ENCODE measurements at regions not wholly inside any gene's neighbourhood (a gene's known extent, or its start where the extent isn't known, plus 50 kb on each side); places are given as distances from the start of the nearest gene placed in this dataset.

- Histone ChIP-seq H3K23ac (ENCODE audit: low read length) (no peak overlapping the region), H2BK15ac (replicated peaks; ENCODE audit: low read depth) (no peak overlapping the region), H4K5ac (ENCODE audit: low read length) (no peak overlapping the region), H4K8ac (ENCODE audit: low read depth, low read length) (no peak overlapping the region), H2AK5ac (ENCODE audit: low read length) (no peak overlapping the region), H3K79me1 (ENCODE audit: low read length) (no peaks in the 10 kb centered on the region), H3K27me3 (ENCODE audit: insufficient read depth, low read length, poor library complexity) (no peaks in the 10 kb centered on the region), H3K9ac (ENCODE audit: low read length) (no peak overlapping the region), H3K4me1 (ENCODE audit: control insufficient read depth, low read depth, low read length) (peaks cover 6% of the 10 kb centered on the region), H3K4me3 (ENCODE audit: low read length) (no peak overlapping the region), H3K79me2 (ENCODE audit: control insufficient read depth, insufficient read depth, low read length) (no peaks in the 10 kb centered on the region), H3K18ac (ENCODE audit: low read length) (no peak overlapping the region), H3K27ac (ENCODE audit: low read depth, low read length) (no peak overlapping the region), H3K4ac (ENCODE audit: low read depth, low read length) (no peak overlapping the region), H2BK5ac (ENCODE audit: low read length) (no peak overlapping the region), H2BK120ac (ENCODE audit: low read depth, low read length) (no peak overlapping the region), H3K56ac (ENCODE audit: low read length) (no peak overlapping the region), H3K36me3 (ENCODE audit: control insufficient read depth, insufficient read depth, low read length) (no peaks in the 10 kb centered on the region), H3K4me2 (ENCODE audit: low read length) (no peak overlapping the region)
- DNase-seq, result no peak
- no CpG with 5 or more reads among the region's 3 CpGs for WGBS (ENCODE audit: extremely low coverage, insufficient coverage, low lambda C conversion rate)
Measured at GRCh38 chr3:72571052-72571451, 277.2 kb downstream of the SHQ1 start.

GRCh38 chr3:72569754-72570440 lies 278.3 kb downstream of the SHQ1 start:
- no peak overlapping the region for H2BK5ac ChIP-seq (ENCODE audit: low read length)
- DNase-seq, result no peak
- no peak overlapping the region for H3K9ac ChIP-seq (ENCODE audit: low read length)
- H3K18ac ChIP-seq (ENCODE audit: low read length), result no peak overlapping the region
- H2BK15ac ChIP-seq (replicated peaks; ENCODE audit: low read depth), result no peak overlapping the region
- no peaks in the 10 kb centered on the region for H3K27me3 ChIP-seq (ENCODE audit: insufficient read depth, low read length, poor library complexity)
- H3K79me2 ChIP-seq (ENCODE audit: control insufficient read depth, insufficient read depth, low read length), result no peaks in the 10 kb centered on the region
- no peaks in the 10 kb centered on the region for H3K79me1 ChIP-seq (ENCODE audit: low read length)
- H4K8ac ChIP-seq (ENCODE audit: low read depth, low read length), result no peak overlapping the region
- H2BK120ac ChIP-seq (ENCODE audit: low read depth, low read length), result no peak overlapping the region
- H3K36me3 ChIP-seq (ENCODE audit: control insufficient read depth, insufficient read depth, low read length), result no peaks in the 10 kb centered on the region
- no peak overlapping the region for H3K56ac ChIP-seq (ENCODE audit: low read length)
- no peak overlapping the region for H3K27ac ChIP-seq (ENCODE audit: low read depth, low read length)
- H3K23ac ChIP-seq (ENCODE audit: low read length), result no peak overlapping the region
- no peak overlapping the region for H2AK5ac ChIP-seq (ENCODE audit: low read length)
- no CpG with 5 or more reads among the region's 10 CpGs for WGBS (ENCODE audit: extremely low coverage, insufficient coverage, low lambda C conversion rate)
- no peak overlapping the region for H4K5ac ChIP-seq (ENCODE audit: low read length)
- no peak overlapping the region for H3K4ac ChIP-seq (ENCODE audit: low read depth, low read length)
- H3K4me1 ChIP-seq (ENCODE audit: control insufficient read depth, low read depth, low read length), result peaks cover 6% of the 10 kb centered on the region
- no peak overlapping the region for H3K4me3 ChIP-seq (ENCODE audit: low read length)
- no peak overlapping the region for H3K4me2 ChIP-seq (ENCODE audit: low read length)

DNA sequence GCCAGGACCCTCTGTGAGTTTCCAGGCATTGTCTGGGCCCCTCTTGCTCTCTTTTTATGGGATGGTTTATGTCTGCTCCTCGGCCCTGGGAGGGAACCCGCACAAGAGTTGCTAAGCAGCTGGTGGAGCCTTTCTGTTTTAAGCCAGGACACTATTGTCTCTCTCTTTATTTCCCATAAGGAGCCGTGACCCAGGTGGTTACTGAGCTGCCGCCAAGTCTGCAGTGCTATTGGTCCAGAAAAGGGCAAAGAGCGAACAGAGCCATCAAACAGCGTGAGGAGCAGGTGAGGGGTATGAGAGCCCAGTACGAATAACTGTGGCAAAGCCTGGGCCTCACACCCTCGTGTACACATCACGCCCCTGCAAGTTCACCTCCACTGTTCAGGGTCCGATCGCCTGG lies 280.2 kb downstream of the SHQ1 start:
- no peaks in the 10 kb centered on the region for H3K36me3 ChIP-seq (ENCODE audit: control insufficient read depth, insufficient read depth, low read length)
- no peak overlapping the region for H2BK15ac ChIP-seq (replicated peaks; ENCODE audit: low read depth)
- DNase-seq, result no peak
- no peaks in the 10 kb centered on the region for H3K27me3 ChIP-seq (ENCODE audit: insufficient read depth, low read length, poor library complexity)
- H3K4ac ChIP-seq (ENCODE audit: low read depth, low read length), result no peak overlapping the region
- H4K8ac ChIP-seq (ENCODE audit: low read depth, low read length), result no peak overlapping the region
- H2AK5ac ChIP-seq (ENCODE audit: low read length), result no peak overlapping the region
- no peak overlapping the region for H3K56ac ChIP-seq (ENCODE audit: low read length)
- WGBS (ENCODE audit: extremely low coverage, insufficient coverage, low lambda C conversion rate), result no CpG with 5 or more reads among the region's 11 CpGs
- no peak overlapping the region for H4K5ac ChIP-seq (ENCODE audit: low read length)
- no peaks in the 10 kb centered on the region for H3K79me1 ChIP-seq (ENCODE audit: low read length)
- H3K4me2 ChIP-seq (ENCODE audit: low read length), result no peak overlapping the region
- H2BK5ac ChIP-seq (ENCODE audit: low read length), result no peak overlapping the region
- no peak overlapping the region for H3K9ac ChIP-seq (ENCODE audit: low read length)
- no peak overlapping the region for H3K23ac ChIP-seq (ENCODE audit: low read length)
- H3K79me2 ChIP-seq (ENCODE audit: control insufficient read depth, insufficient read depth, low read length), result no peaks in the 10 kb centered on the region
- no peak overlapping the region for H3K4me3 ChIP-seq (ENCODE audit: low read length)
- peaks cover 6% of the 10 kb centered on the region for H3K4me1 ChIP-seq (ENCODE audit: control insufficient read depth, low read depth, low read length)
- H3K27ac ChIP-seq (ENCODE audit: low read depth, low read length), result no peak overlapping the region
- no peak overlapping the region for H2BK120ac ChIP-seq (ENCODE audit: low read depth, low read length)
- H3K18ac ChIP-seq (ENCODE audit: low read length), result no peak overlapping the region

GRCh38 chr3:72567474-72567873 lies 280.8 kb downstream of the SHQ1 start:
- WGBS (ENCODE audit: extremely low coverage, insufficient coverage, low lambda C conversion rate), result no CpG with 5 or more reads among the region's 4 CpGs
- Histone ChIP-seq H3K27ac (ENCODE audit: low read depth, low read length) (no peak overlapping the region), H3K56ac (ENCODE audit: low read length) (no peak overlapping the region), H3K27me3 (ENCODE audit: insufficient read depth, low read length, poor library complexity) (no peaks in the 10 kb centered on the region), H3K36me3 (ENCODE audit: control insufficient read depth, insufficient read depth, low read length) (no peaks in the 10 kb centered on the region), H3K79me1 (ENCODE audit: low read length) (no peaks in the 10 kb centered on the region), H3K4ac (ENCODE audit: low read depth, low read length) (no peak overlapping the region), H3K9ac (ENCODE audit: low read length) (no peak overlapping the region), H3K18ac (ENCODE audit: low read length) (no peak overlapping the region), H2AK5ac (ENCODE audit: low read length) (no peak overlapping the region), H2BK120ac (ENCODE audit: low read depth, low read length) (no peak overlapping the region), H4K5ac (ENCODE audit: low read length) (no peak overlapping the region), H4K8ac (ENCODE audit: low read depth, low read length) (no peak overlapping the region), H3K4me1 (ENCODE audit: control insufficient read depth, low read depth, low read length) (peaks cover 6% of the 10 kb centered on the region), H3K79me2 (ENCODE audit: control insufficient read depth, insufficient read depth, low read length) (no peaks in the 10 kb centered on the region), H3K4me3 (ENCODE audit: low read length) (no peak overlapping the region), H3K4me2 (ENCODE audit: low read length) (no peak overlapping the region), H2BK5ac (ENCODE audit: low read length) (no peak overlapping the region), H2BK15ac (replicated peaks; ENCODE audit: low read depth) (no peak overlapping the region), H3K23ac (ENCODE audit: low read length) (no peak overlapping the region)
- DNase-seq, result no peak

- Histone ChIP-seq H3K23ac (ENCODE audit: low read length) (peak overlapping the region; percentile 11), H2BK5ac (ENCODE audit: low read length) (no peak overlapping the region), H3K9ac (ENCODE audit: low read length) (no peak overlapping the region), H4K5ac (ENCODE audit: low read length) (no peak overlapping the region), H3K79me2 (ENCODE audit: control insufficient read depth, insufficient read depth, low read length) (no peaks in the 10 kb centered on the region), H3K4me1 (ENCODE audit: control insufficient read depth, low read depth, low read length) (peaks cover 3% of the 10 kb centered on the region), H3K56ac (ENCODE audit: low read length) (no peak overlapping the region), H3K27ac (ENCODE audit: low read depth, low read length) (no peak overlapping the region), H2BK120ac (ENCODE audit: low read depth, low read length) (no peak overlapping the region), H3K27me3 (ENCODE audit: insufficient read depth, low read length, poor library complexity) (no peaks in the 10 kb centered on the region), H3K36me3 (ENCODE audit: control insufficient read depth, insufficient read depth, low read length) (no peaks in the 10 kb centered on the region), H3K4me3 (ENCODE audit: low read length) (no peak overlapping the region), H3K4ac (ENCODE audit: low read depth, low read length) (no peak overlapping the region), H2AK5ac (ENCODE audit: low read length) (no peak overlapping the region), H3K4me2 (ENCODE audit: low read length) (no peak overlapping the region), H2BK15ac (replicated peaks; ENCODE audit: low read depth) (no peak overlapping the region), H3K18ac (ENCODE audit: low read length) (no peak overlapping the region), H3K79me1 (ENCODE audit: low read length) (no peaks in the 10 kb centered on the region), H4K8ac (ENCODE audit: low read depth, low read length) (no peak overlapping the region)
- no CpG with 5 or more reads among the region's 5 CpGs for WGBS (ENCODE audit: extremely low coverage, insufficient coverage, low lambda C conversion rate)
- DNase-seq, result no peak
Measured at GRCh38 chr3:72565593-72565992, 282.7 kb downstream of the SHQ1 start.

Data from mesendoderm (in vitro differentiated cells).